MCF 10A (cell line): ENCODE measurements at regions not wholly inside any gene's neighbourhood (a gene's known extent, or its start where the extent isn't known, plus 50 kb on each side); places are given as distances from the start of the nearest gene placed in this dataset.

Experiments used
- BruUV-seq: library from RNA; stranded (reverse); fragments of 400-500 nt; replicated peaks from 2 replicates; lab custom pipeline; 2021; lab: Mats Ljungman, UMichigan
- CTCF ChIA-PET: fragments of 300-600 bp; sonication (Branson Sonifier 250); formaldehyde crosslinking; extraction: SDS; loops from one replicate; lab custom pipeline; 2021; ENCODE audit warnings: antibody characterized with exemption, inconsistent platforms; lab: Yijun Ruan, JAX
- POLR2A ChIA-PET: fragments of 300-600, 350-650 bp; sonication (Branson Sonifier 250); formaldehyde crosslinking; extraction: SDS; loops from one replicate; lab custom pipeline; 2020; ENCODE audit warnings: antibody characterized with exemption, inconsistent platforms; lab: Yijun Ruan, JAX
- DNase-seq: peaks from one replicate; pipeline ENCODE4 v3.0.0-alpha.2; 2018; ENCODE audit not compliant: unreplicated experiment
- H3K27ac Mint-ChIP-seq: one replicate; pipeline ENCODE4 v1.8.0; 2022; ENCODE audit warnings: mild to moderate bottlenecking, low read depth, mixed read lengths; ENCODE audit not compliant: unreplicated experiment
- H3K27me3 Mint-ChIP-seq: one replicate; pipeline ENCODE4 v1.8.0; 2022; ENCODE audit warnings: mixed read lengths; ENCODE audit not compliant: insufficient read depth, unreplicated experiment
- H3K36me3 Mint-ChIP-seq: one replicate; pipeline ENCODE4 v1.8.0; 2022; ENCODE audit warnings: mild to moderate bottlenecking, moderate library complexity, mixed read lengths; ENCODE audit not compliant: insufficient read depth, unreplicated experiment
- H3K4me1 Mint-ChIP-seq: one replicate; pipeline ENCODE4 v1.8.0; 2022; ENCODE audit warnings: mixed read lengths; ENCODE audit not compliant: insufficient read depth, unreplicated experiment
- H3K4me3 Mint-ChIP-seq: one replicate; pipeline ENCODE4 v1.8.0; 2022; ENCODE audit warnings: mild to moderate bottlenecking, moderate library complexity, mixed read lengths; ENCODE audit not compliant: unreplicated experiment
- H3K9me3 Mint-ChIP-seq: one replicate; pipeline ENCODE4 v1.8.0; 2022; ENCODE audit warnings: mixed read lengths; ENCODE audit not compliant: unreplicated experiment
- CTCF ChIP-seq: fragments of 200-600 bp; IDR thresholded peaks from one replicate; pipeline ENCODE4 v1.8.0; 2022; ENCODE audit warnings: antibody characterized with exemption, mild to moderate bottlenecking; ENCODE audit not compliant: unreplicated experiment
- intact Hi-C: fragments of 100-400 bp; cut with micrococcal nuclease; formaldehyde crosslinking; loops from 2 replicates; pipeline ENCODE4 v1.14.1; 2022

GRCh38 chr4:10965196-10965595, 280.6 kb upstream of the CLNK start:
- BruUV-seq: no TSS peak
- no peaks in the 10 kb centered on the region for H3K27me3 Mint-ChIP-seq

GRCh38 chr4:10963958-10964703, 279.6 kb upstream of the CLNK start:
- intact Hi-C loops: no loop called here
- H3K4me3 Mint-ChIP-seq: no peak overlapping the region
- ChIA-PET CTCF (no interaction called here), POLR2A (no interaction called here)
- DNase-seq: no peak
- no peak for TF ChIP-seq CTCF
- no peaks in the 10 kb centered on the region for H3K27me3 Mint-ChIP-seq
- no peak overlapping the region for H3K27ac Mint-ChIP-seq
- peaks cover 25% of the 10 kb centered on the region for H3K9me3 Mint-ChIP-seq
- no peaks in the 10 kb centered on the region for H3K36me3 Mint-ChIP-seq
- no TSS peak for BruUV-seq
- no peaks in the 10 kb centered on the region for H3K4me1 Mint-ChIP-seq

More at GRCh38 chr4:10965196-10965595, 280.6 kb upstream of the CLNK start:
- H3K4me3 Mint-ChIP-seq: no peak overlapping the region
- H3K9me3 Mint-ChIP-seq: peaks cover 34% of the 10 kb centered on the region
- DNase-seq: no peak
- H3K27ac Mint-ChIP-seq: no peak overlapping the region
- ChIA-PET POLR2A (no interaction called here), CTCF (no interaction called here)
- H3K36me3 Mint-ChIP-seq: no peaks in the 10 kb centered on the region
- intact Hi-C loops: no loop called here
- H3K4me1 Mint-ChIP-seq: no peaks in the 10 kb centered on the region
- no peak for TF ChIP-seq CTCF

GRCh38 chr4:10963241-10963640, 278.7 kb upstream of the CLNK start:
- Mint-ChIP-seq H3K27ac (no peak overlapping the region), H3K4me1 (no peaks in the 10 kb centered on the region), H3K9me3 (peaks cover 25% of the 10 kb centered on the region), H3K36me3 (no peaks in the 10 kb centered on the region), H3K27me3 (no peaks in the 10 kb centered on the region), H3K4me3 (no peak overlapping the region)
- no TSS peak for BruUV-seq
- CTCF ChIA-PET: no interaction called here
- POLR2A ChIA-PET: no interaction called here
- DNase-seq: no peak
- intact Hi-C loops: no loop called here
- TF ChIP-seq CTCF: no peak

GRCh38 chr4:10962246-10962645, 277.7 kb upstream of the CLNK start:
- ChIA-PET CTCF (interaction anchor here (0.6 to 1.1 kb wide), 4 partner anchors 11 to 431 kb away, joined by 3 to 6 read pairs (median 4); no protein-coding TSS in a partner anchor), POLR2A (no interaction called here)
- TF ChIP-seq CTCF: no peak
- intact Hi-C loops: no loop called here
- Mint-ChIP-seq H3K36me3 (no peaks in the 10 kb centered on the region), H3K4me3 (no peak overlapping the region), H3K9me3 (peaks cover 32% of the 10 kb centered on the region), H3K27me3 (no peaks in the 10 kb centered on the region), H3K27ac (no peak overlapping the region), H3K4me1 (no peaks in the 10 kb centered on the region)
- BruUV-seq: no TSS peak
- DNase-seq: no peak
